Glutamatergic neuron (in vitro differentiated cells): ENCODE measurements at regions not wholly inside any gene's neighbourhood (a gene's known extent, or its start where the extent isn't known, plus 50 kb on each side); places are given as distances from the start of the nearest gene placed in this dataset.

Source experiments
- DNase-seq: peaks from one replicate; pipeline ENCODE4 v3.0.0; 2022
- H3K27ac Mint-ChIP-seq: one replicate; pipeline ENCODE4 v1.8.0; 2020; ENCODE audit warnings: mild to moderate bottlenecking, mixed read lengths, inconsistent platforms; ENCODE audit not compliant: unreplicated experiment
- H3K27me3 Mint-ChIP-seq: one replicate; pipeline ENCODE4 v1.8.0; 2020; ENCODE audit warnings: mild to moderate bottlenecking, moderate library complexity, mixed read lengths, inconsistent platforms; ENCODE audit not compliant: unreplicated experiment
- H3K36me3 Mint-ChIP-seq: one replicate; pipeline ENCODE4 v1.8.0; 2020; ENCODE audit warnings: mild to moderate bottlenecking, mixed read lengths, inconsistent platforms; ENCODE audit not compliant: unreplicated experiment
- H3K4me1 Mint-ChIP-seq: one replicate; pipeline ENCODE4 v1.8.0; 2020; ENCODE audit warnings: mild to moderate bottlenecking, low read depth, mixed read lengths, inconsistent platforms; ENCODE audit not compliant: unreplicated experiment
- H3K4me3 Mint-ChIP-seq: one replicate; pipeline ENCODE4 v1.8.0; 2020; ENCODE audit warnings: mild to moderate bottlenecking, mixed read lengths, inconsistent platforms; ENCODE audit not compliant: unreplicated experiment
- H3K9me3 Mint-ChIP-seq: one replicate; pipeline ENCODE4 v1.8.0; 2020; ENCODE audit warnings: mild to moderate bottlenecking, moderate library complexity, mixed read lengths, inconsistent platforms; ENCODE audit not compliant: unreplicated experiment
- CTCF ChIP-seq: fragments of 200-600 bp; sonication (generic); IDR thresholded peaks from one replicate; pipeline ENCODE4 v1.5.0; 2021; ENCODE audit not compliant: partially characterized antibody, unreplicated experiment

DNA sequence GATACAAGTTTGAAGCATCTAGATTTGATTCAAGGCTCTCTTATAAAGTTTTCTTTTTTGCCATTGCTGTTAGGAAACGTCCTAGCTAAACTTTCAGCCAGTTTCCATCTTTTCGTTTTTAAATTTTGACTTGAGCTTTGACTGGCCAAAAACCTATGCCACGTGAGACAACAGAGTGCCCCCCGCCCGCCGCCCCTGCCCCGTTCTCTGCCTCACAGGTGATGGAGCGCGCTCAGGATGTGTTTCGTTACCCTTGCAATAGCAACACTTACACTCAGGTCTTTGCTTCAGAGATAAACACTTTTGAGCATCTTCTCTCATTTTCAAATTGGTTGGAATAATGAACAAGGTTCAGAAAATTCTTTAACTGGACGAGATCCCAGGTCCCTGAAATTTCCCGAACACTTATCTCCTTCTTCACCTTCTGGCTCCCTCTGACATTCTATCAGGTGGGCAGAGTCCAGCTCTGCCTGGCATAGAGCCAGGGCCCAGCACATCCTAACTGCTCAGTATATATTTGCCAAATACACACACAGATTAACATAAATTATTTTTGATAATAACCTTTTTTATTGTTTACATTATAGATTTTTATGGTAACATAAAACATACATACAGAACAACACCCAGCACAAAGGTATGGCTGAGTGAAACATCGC is 301.1 kb downstream of the IRS2 start:
- DNase-seq, result no peak
- Mint-ChIP-seq H3K27me3 (no peaks in the 10 kb centered on the region), H3K4me1 (no peaks in the 10 kb centered on the region), H3K4me3 (no peak overlapping the region), H3K27ac (no peak overlapping the region), H3K9me3 (peaks cover 8% of the 10 kb centered on the region), H3K36me3 (no peaks in the 10 kb centered on the region)
- no peak for TF ChIP-seq CTCF

- Mint-ChIP-seq H3K27ac (no peak overlapping the region), H3K27me3 (no peaks in the 10 kb centered on the region), H3K9me3 (peaks cover 6% of the 10 kb centered on the region), H3K4me1 (peaks cover under 1% of the 10 kb centered on the region), H3K36me3 (no peaks in the 10 kb centered on the region), H3K4me3 (no peak overlapping the region)
- no peak for DNase-seq
- no peak for TF ChIP-seq CTCF
These were observed 303.1 kb downstream of the IRS2 start for GRCh38 chr13:109483284-109483683.

GRCh38 chr13:109481040-109481439 is 305.3 kb downstream of the IRS2 start:
- no peak for DNase-seq
- no peak for TF ChIP-seq CTCF
- H3K9me3 Mint-ChIP-seq, result peaks cover 6% of the 10 kb centered on the region
- no peaks in the 10 kb centered on the region for H3K36me3 Mint-ChIP-seq
- peaks cover 13% of the 10 kb centered on the region for H3K4me1 Mint-ChIP-seq
- no peaks in the 10 kb centered on the region for H3K27me3 Mint-ChIP-seq
- no peak overlapping the region for H3K27ac Mint-ChIP-seq
- no peak overlapping the region for H3K4me3 Mint-ChIP-seq

DNA sequence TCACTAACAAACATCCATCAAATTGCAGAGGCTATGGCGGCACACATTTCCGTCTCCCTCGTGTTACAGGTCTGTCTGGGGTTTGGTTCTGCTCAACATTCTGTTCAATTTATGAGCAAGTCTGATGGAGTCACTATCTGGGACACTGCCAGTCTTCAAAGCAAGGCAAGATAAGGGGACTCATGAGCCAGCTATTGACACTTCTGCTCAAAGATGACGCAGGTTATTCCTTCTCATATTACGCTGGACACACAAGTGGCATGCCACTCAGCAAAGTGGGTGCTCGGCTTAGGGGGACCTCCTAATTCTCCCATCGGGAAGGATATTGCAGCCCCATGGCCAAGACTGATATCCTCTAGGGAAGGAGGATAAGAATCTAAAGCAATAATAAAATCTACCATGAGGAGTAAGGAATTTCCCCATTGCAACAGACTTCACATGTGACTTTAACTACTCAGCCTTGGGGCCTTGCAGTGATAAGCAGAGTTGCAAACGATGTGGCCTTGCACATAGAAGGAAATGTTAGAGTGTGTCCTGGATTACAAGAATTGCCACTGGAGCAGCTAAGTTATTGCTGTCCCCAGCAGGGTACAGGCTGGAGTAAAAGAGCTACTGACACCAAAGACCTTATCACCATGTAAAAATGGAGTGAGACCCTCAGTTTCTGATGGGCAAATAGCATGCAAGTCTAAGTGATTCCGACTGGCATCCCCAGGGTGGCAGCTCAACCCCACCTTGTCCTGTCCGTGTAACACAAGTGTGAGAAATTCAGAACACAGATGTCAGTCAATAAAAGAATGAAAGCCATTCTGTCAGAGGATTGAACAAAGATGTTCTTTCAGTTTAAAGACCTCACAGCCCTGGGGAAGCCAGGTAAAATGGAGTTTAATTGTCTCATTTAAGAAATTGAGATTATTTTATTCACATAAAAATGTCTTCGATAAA is 306.1 kb downstream of the IRS2 start:
- H3K4me3 Mint-ChIP-seq, result no peak overlapping the region
- peaks cover 6% of the 10 kb centered on the region for H3K9me3 Mint-ChIP-seq
- H3K27me3 Mint-ChIP-seq, result no peaks in the 10 kb centered on the region
- no peak for DNase-seq
- no peak overlapping the region for H3K27ac Mint-ChIP-seq
- H3K4me1 Mint-ChIP-seq, result peaks cover 14% of the 10 kb centered on the region
- no peak for TF ChIP-seq CTCF
- H3K36me3 Mint-ChIP-seq, result no peaks in the 10 kb centered on the region

- Mint-ChIP-seq H3K9me3 (peaks cover 6% of the 10 kb centered on the region), H3K27me3 (no peaks in the 10 kb centered on the region), H3K27ac (no peak overlapping the region), H3K4me1 (peaks cover 14% of the 10 kb centered on the region), H3K36me3 (no peaks in the 10 kb centered on the region), H3K4me3 (no peak overlapping the region)
- no peak for DNase-seq
- TF ChIP-seq CTCF, result no peak
These were observed 306.8 kb downstream of the IRS2 start for GRCh38 chr13:109479534-109479933.
